ENCODE measurements at regions not wholly inside any gene's neighbourhood (a gene's known extent, or its start where the extent isn't known, plus 50 kb on each side); places are given as distances from the start of the nearest gene placed in this dataset.
"Not testable (repeated sequence)": the region's sequence is repeated elsewhere in the genome, so short reads cannot be mapped to it uniquely, and the experiment has no call there.

DNA sequence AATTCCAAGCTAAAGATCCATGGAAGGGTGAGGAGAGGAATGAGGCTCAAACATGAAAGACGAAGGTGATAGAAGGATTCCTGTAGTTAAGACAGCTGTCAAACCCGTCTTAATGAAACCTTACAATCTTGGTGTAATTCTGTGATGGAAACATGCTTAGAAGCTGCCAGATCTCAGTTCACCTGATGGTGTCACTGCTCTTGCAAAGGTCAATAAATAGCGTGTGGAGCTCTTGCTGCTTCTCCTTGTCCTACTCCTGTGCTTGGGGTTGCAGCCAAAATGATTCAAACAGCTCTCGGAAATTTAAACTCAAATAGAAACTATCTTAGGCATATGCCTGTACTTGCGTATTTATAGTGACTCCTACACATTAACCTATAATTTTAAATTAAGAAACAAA, 1705.0 kb downstream of the OLFM4 start:
- H3K4me1 Mint-ChIP-seq (ENCODE audit: low read depth), result no peaks in the 10 kb centered on the region
- H3K27ac Mint-ChIP-seq, result no peak overlapping the region
- TF ChIP-seq CTCF (IDR thresholded peaks at IDR 0.05), result no peak
- ATAC-seq (no peak), DNase-seq (no peak)
- H3K27me3 Mint-ChIP-seq, result no peaks in the 10 kb centered on the region
- no peak overlapping the region for H3K4me3 Mint-ChIP-seq
- CTCF ChIA-PET, result no interaction called here
- intact Hi-C loops (cut with micrococcal nuclease), result no loop called here
- POLR2A ChIA-PET, result no interaction called here
- H3K9me3 Mint-ChIP-seq, result peaks cover 24% of the 10 kb centered on the region
- no peaks in the 10 kb centered on the region for H3K36me3 Mint-ChIP-seq (ENCODE audit: low read depth)

DNA sequence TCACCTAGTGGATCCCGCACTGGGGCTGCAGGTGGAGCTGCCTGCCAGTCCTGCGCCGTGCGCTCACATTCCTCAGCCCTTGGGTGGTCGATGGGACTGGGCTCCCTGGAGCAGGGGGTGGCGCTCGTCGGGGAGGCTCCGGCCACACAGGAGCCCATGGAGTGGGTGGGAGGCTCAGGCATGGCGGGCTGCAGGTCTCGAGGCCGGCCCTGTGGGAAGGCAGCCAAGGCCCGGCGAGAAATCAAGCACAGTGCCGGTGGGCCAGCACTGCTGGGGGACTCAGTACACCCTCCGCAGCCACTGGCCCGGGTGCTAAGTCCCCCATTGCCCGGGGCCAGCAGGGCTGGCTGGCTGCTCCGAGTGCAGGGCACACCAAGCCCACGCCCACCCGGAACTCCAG, 1708.6 kb downstream of the OLFM4 start:
- H3K4me1 Mint-ChIP-seq (ENCODE audit: low read depth); H3K36me3 Mint-ChIP-seq (ENCODE audit: low read depth); H3K4me3 Mint-ChIP-seq; CTCF ChIA-PET; H3K27me3 Mint-ChIP-seq; H3K27ac Mint-ChIP-seq; intact Hi-C loops (cut with micrococcal nuclease); DNase-seq; ATAC-seq; POLR2A ChIA-PET: not testable (repeated sequence)
- peaks cover 15% of the 10 kb centered on the region for H3K9me3 Mint-ChIP-seq

- TF ChIP-seq CTCF (IDR thresholded peaks at IDR 0.05), result no peak
- no peaks in the 10 kb centered on the region for H3K4me1 Mint-ChIP-seq (ENCODE audit: low read depth)
- H3K4me3 Mint-ChIP-seq, result no peak overlapping the region
- peaks cover 11% of the 10 kb centered on the region for H3K9me3 Mint-ChIP-seq
- no peak overlapping the region for H3K27ac Mint-ChIP-seq
- DNase-seq (no peak), ATAC-seq (no peak)
- no peaks in the 10 kb centered on the region for H3K27me3 Mint-ChIP-seq
- intact Hi-C loops (cut with micrococcal nuclease), result no loop called here
- ChIA-PET CTCF (no interaction called here), POLR2A (no interaction called here)
- no peaks in the 10 kb centered on the region for H3K36me3 Mint-ChIP-seq (ENCODE audit: low read depth)
These were observed 1714.4 kb downstream of the OLFM4 start for GRCh38 chr13:54742984-54743383.

DNA sequence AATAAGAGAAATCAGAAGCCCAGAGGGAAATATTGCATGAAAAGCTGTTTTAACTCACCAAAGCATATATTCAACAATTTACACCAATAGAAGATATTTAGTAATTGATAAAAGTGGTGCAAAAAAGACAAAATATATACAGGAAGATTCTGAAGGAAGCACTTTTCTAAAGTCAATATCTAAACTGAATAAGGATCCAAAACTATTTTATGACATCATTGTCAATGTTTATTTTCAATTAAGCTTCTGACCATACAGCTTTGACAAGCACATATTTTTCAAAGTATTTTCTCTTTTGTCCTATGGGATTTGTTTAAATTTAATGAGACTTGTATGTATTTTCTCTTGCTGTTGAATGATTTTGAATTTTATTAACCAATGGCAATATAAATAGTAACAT, 1716.1 kb downstream of the OLFM4 start:
- POLR2A ChIA-PET, result no interaction called here
- Mint-ChIP-seq H3K9me3 (peaks cover 10% of the 10 kb centered on the region), H3K4me3 (no peak overlapping the region), H3K36me3 (ENCODE audit: low read depth) (no peaks in the 10 kb centered on the region), H3K27ac (no peak overlapping the region), H3K27me3 (no peaks in the 10 kb centered on the region), H3K4me1 (ENCODE audit: low read depth) (no peaks in the 10 kb centered on the region)
- TF ChIP-seq CTCF (IDR thresholded peaks at IDR 0.05), result no peak
- DNase-seq (no peak), ATAC-seq (no peak)
- intact Hi-C loops (cut with micrococcal nuclease), result no loop called here
- CTCF ChIA-PET, result no interaction called here

- ChIA-PET POLR2A (no interaction called here), CTCF (no interaction called here)
- no peak overlapping the region for H3K4me3 Mint-ChIP-seq
- H3K4me1 Mint-ChIP-seq (ENCODE audit: low read depth), result no peaks in the 10 kb centered on the region
- ATAC-seq (no peak), DNase-seq (no peak)
- no peak for TF ChIP-seq CTCF (IDR thresholded peaks at IDR 0.05)
- no peaks in the 10 kb centered on the region for H3K27me3 Mint-ChIP-seq
- no peaks in the 10 kb centered on the region for H3K36me3 Mint-ChIP-seq (ENCODE audit: low read depth)
- intact Hi-C loops (cut with micrococcal nuclease), result no loop called here
- H3K9me3 Mint-ChIP-seq, result peaks cover 14% of the 10 kb centered on the region
- no peak overlapping the region for H3K27ac Mint-ChIP-seq
These were observed 1721.9 kb downstream of the OLFM4 start for GRCh38 chr13:54750521-54750920.

GRCh38 chr13:54758795-54759194, 1730.2 kb downstream of the OLFM4 start:
- no peaks in the 10 kb centered on the region for H3K4me1 Mint-ChIP-seq (ENCODE audit: low read depth)
- no peak for TF ChIP-seq CTCF (IDR thresholded peaks at IDR 0.05)
- no peaks in the 10 kb centered on the region for H3K36me3 Mint-ChIP-seq (ENCODE audit: low read depth)
- no peak overlapping the region for H3K4me3 Mint-ChIP-seq
- CTCF ChIA-PET, result no interaction called here
- DNase-seq (no peak), ATAC-seq (no peak)
- no peak overlapping the region for H3K27ac Mint-ChIP-seq
- POLR2A ChIA-PET, result no interaction called here
- intact Hi-C loops (cut with micrococcal nuclease), result no loop called here
- H3K27me3 Mint-ChIP-seq, result no peaks in the 10 kb centered on the region
- peaks cover 14% of the 10 kb centered on the region for H3K9me3 Mint-ChIP-seq
